NK-92 treated with Interleukin-12 subunit alpha and Interleukin-12 subunit beta, amount 100 ng/mL, for 24 hours (cell line): ENCODE measurements at regions not wholly inside any gene's neighbourhood (a gene's known extent, or its start where the extent isn't known, plus 50 kb on each side); places are given as distances from the start of the nearest gene placed in this dataset.
"Not testable (repeated sequence)": the region's sequence is repeated elsewhere in the genome, so short reads cannot be mapped to it uniquely, and the experiment has no call there.

Experiments
- DNase-seq: peaks from one replicate; lab custom pipeline; 2025; lab: John Stamatoyannopoulos, UW

GRCh38 chr4:137468836-137469235 lies 63.5 kb downstream of the PCDH18 start:
- no peak for DNase-seq

GRCh38 chr4:137467537-137467936 lies 64.8 kb downstream of the PCDH18 start:
- no peak for DNase-seq

DNA sequence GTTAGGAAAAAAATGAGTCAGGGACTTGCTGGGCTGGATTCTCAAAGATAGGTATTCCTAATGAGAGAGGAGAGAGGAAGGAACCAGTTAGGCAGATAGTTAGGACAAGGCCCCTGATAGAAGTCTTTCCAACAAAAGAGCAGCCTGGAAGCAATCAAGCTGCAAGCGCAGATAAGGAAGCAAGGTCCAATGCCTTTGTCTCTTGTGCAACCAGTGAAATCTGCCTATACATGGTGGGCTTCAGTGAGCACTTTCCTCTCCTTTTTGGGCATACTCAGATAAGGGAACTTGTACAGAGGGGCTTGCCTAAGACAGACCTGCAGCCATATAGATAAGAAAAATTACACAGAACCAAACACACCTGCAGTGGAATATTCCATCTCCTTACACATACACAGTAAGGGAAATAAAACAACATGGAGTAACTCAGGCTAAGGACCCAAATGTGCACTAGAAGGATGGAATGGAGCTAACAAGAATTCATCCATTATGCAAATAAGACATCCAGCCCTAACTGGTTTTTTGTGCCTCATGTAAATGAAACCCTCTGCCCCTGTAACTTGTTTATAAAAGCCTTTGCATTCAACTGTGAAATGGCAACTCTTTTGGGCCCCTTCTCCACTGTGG lies 68.8 kb downstream of the PCDH18 start:
- no peak for DNase-seq

DNA sequence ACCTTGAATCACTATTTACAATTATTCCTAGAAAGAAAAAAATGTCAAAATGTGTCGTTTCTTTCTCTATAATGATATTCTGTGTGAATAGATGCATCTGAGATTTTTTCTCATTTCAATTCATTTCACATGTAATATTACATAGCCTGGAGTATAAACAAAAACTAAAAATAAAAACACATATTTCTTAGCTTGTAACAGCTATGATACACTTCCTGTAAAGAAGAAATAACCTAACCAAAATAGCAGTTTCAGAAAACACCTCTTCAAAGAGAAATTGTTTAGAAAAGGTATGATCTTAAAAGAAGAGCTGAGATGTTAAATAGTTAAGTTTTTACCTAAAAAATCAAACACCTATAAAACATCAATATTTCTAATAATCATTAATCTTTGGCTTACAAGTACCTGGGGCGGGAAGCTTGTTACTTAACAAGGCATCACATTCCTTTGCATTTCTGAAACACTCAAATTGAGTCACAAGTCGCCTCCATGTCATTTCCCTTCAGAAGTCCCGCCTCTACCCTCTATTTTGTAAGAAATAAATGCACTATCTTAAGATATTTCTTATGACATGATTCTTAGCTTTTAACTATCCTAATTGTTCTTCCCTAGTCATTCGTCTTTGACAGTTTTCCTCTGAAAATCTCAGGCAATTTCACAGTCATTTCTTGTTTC lies 76.5 kb downstream of the PCDH18 start:
- DNase-seq: no peak

GRCh38 chr4:137454767-137455166 lies 77.5 kb downstream of the PCDH18 start:
- no peak for DNase-seq

GRCh38 chr4:137452799-137453198 lies 79.5 kb downstream of the PCDH18 start:
- DNase-seq: no peak

DNA sequence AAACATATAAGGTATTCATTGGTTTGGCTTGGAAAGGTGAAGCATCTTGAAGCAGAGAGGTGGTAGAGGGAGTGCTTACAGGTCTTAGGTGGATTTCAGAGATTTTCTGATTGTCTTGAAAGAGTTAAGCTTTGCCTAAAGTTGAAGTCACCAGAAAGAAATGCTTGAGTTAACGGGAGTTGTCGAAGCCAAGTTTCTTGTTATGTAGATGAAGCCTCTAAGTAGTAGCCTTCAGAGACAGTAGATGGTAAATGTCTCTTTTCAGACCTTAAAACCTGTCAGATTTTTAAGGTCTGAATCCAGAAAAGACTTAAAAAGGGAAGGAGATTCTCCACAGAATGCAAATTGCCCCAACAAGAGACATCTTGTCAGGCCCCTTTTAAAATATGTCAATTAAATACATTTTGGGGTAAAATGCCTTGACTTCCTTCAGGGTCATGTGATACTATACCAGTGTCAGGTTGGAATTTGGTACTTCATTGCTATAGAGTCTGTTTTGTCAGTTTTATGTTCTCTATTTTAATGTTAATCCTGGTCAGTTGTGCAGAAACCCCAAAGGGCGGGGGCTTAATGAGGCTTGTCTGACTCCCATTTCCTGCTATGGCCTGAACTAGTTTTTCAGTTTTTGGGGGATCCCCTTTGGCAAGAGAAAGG lies 81.0 kb downstream of the PCDH18 start:
- no peak for DNase-seq

DNA sequence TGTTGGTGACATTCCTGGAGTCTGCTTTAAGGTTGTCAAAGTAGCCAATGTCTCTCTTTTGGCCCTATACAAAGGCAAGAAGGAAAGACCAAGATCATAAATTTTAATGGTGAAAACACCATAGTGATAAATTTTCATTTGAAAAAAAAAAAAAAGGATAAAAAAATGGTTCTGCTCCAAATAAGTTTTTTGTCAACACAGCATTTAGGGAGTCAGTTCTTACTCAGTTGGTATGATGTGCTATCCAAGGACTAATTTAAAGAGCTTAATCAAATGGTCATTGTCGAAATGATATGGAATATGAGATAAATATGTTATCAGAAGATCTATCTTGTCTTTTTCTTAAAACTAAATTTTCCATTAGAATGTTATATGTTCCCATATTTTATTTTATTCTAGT lies 83.9 kb downstream of the PCDH18 start:
- no peak for DNase-seq

GRCh38 chr4:137446071-137446470 lies 86.2 kb downstream of the PCDH18 start:
- no peak for DNase-seq

DNA sequence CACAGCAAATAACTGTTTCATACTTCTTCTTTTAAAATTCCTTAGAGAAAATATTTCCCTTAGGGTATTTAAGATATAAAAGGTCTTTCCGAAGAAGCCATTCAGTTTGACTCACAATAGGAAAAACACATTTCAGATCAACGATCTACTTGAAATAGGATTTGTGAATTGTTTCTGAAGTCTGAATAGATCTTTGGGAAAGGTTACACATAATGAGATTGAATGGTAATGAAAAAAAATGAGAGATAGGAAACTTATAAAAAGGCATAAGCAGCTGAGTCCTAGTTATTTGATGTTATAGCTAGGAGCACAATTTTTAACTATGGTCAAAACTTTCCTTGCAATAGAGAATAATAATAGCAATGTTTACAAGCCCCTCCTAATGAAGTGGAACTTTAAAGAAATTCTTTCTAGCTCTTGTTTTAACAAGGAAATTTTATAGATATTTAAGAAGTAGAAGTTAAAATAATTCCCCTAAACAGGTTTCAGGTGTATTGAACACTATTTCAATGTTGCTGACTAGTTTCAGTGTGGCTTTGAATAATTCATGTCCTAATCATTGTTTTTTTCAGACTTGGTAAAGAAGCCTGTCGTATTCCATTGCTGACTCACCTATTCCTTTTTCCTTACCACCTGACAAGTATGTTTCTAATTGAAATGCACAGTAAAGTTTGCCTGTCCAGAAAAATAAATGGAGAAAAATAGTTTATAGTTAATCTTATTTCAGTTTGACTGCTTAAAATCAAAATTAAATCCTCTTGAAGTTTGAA lies 89.1 kb downstream of the PCDH18 start:
- no peak for DNase-seq

- DNase-seq: no peak
Observed at GRCh38 chr4:137432446-137433311, 99.6 kb downstream of the PCDH18 start.

GRCh38 chr4:137430171-137430570 lies 102.1 kb downstream of the PCDH18 start:
- DNase-seq: no peak

DNA sequence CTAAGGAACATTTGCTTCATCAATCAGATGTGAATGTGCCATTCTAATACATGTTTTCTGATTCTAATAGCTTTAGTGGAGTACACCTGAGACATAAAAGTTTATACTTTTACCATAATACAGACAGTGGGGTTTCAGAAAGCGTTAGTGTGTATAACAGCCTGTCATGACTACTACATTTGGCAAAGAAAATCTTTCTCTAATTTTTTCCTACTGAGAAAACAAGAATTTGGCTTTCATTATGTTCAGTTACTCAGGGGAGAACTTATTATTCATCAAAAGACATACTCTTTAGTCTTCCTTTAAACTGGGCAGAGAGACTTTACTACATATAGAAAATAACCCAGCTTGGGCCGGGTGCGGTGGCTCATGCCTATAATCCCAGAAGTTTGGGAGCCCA lies 104.9 kb downstream of the PCDH18 start:
- no peak for DNase-seq

- no peak for DNase-seq
Observed at GRCh38 chr4:137425281-137425680, 107.0 kb downstream of the PCDH18 start.

DNA sequence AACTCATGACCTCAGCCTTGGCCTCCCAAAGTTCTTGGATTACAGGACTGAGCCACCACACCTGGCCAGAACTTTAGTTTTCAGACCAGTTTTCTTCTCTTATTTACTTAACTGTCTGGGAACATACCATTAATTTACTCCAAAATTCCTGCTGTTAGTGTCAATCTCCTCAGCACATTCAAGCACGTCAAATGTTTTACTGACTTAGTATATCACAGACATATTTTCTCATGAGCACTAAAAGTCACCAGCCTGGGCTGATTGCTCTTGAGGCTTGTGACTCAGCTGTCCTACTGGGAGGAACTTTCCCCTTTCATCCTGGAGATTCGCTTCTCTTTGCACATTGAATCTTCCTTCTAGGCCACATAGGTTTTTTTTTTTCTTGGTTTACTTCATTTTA lies 109.6 kb downstream of the PCDH18 start:
- no peak for DNase-seq

DNA sequence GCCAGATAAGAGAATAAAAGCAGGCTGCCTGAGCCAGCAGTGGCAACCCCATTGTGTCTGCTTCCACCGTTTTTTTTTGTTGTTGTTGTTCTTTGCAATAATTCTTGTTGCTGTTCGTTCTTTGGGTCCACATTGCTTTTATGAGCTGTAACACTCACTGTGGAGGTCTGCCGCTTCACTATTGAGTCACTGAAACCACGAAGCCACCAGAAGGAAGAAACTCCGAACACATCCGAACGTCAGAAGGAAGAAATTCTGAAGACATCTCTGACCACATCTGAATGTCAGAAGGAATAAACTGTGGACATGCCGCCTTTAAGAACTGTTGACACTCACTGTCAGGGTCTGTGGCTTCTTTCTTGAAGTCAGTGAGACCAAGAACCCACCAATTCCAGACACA lies 110.5 kb downstream of the PCDH18 start:
- no peak for DNase-seq

DNA sequence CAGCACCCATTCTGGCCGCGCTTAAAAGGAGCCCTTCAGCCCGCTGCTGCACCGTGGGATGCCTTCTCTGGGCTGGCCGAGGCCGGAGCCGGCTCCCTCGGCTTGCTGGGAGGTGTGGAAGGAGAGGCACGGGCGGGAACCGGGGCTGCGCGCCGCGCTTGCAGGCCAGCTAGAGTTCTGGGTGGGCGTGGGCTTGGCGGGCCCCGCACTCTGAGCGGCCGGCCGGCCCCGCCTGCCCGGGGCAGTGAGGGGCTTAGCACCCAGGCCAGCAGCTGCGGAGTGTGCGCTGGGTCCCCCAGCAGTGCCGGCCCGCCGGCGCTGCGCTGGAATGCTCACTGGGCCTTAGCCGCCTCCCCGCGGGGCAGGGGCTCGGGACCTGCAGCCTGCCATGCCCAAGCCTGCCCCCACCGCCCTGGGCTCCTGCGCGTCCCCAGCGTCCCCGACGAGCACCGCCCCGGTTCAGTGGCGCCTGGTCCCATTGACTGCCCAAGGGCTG lies 111.3 kb downstream of the PCDH18 start:
- DNase-seq: no peak

GRCh38 chr4:137417676-137418075 lies 114.6 kb downstream of the PCDH18 start:
- DNase-seq: no peak

DNA sequence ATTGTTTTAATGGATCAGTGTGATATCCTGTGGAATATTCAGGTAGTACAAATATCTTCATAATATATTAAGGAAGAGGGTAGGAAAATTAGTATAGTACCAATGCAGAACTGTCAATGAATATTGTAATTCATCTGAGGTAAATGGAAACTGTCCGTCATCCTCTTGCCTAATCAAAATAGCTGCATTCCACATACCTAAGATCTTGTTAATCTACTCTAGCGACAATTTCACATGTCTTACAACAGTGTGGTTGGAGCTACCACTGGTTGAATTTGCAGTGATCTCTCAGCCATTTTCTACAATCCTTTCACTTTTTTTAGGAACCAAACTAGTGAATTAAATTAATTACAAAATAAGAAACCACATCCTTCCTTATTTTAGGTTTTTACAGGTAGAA lies 117.5 kb downstream of the PCDH18 start:
- no peak for DNase-seq

GRCh38 chr4:137408527-137409177 lies 123.6 kb downstream of the PCDH18 start:
- no peak for DNase-seq

DNA sequence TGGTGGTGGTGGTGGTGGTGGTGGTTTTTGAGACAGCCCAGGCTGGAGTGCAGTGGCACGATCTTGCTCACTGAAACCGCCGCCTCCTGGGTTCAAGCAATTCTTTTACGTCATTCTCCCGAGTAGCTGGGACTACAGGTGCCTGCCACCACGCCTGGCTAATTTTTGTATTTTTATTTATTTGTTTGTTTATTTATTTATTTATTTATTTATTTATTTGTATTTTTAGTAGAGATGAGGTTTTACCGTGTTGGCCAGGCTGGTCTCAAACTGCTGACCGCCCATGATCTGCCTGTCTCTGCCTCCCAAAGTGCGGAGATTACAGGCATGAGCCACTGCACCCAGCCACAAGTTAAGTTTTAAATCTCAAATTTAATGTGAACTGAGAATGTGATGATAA lies 126.5 kb downstream of the PCDH18 start:
- not testable (repeated sequence) for DNase-seq
